Activated naive CD8-positive, alpha-beta T cell treated with anti-CD3 and anti-CD28 coated beads, Interleukin-2, amount 10 ng/mL, durations not matched to agents 7 days and 5 days (primary cell): ENCODE measurements at regions not wholly inside any gene's neighbourhood (a gene's known extent, or its start where the extent isn't known, plus 50 kb on each side); places are given as distances from the start of the nearest gene placed in this dataset.
"Not testable (repeated sequence)": the region's sequence is repeated elsewhere in the genome, so short reads cannot be mapped to it uniquely, and the experiment has no call there.

Source experiments
- ATAC-seq: fragments of 150-1000 bp; cut with Tn5 transposase; one replicate; pipeline ENCODE4 v1.10.0; 2021; ENCODE audit warnings: low read depth, moderate library complexity
- POLR2A ChIA-PET: fragments of 350-600 bp; sonication (Branson Sonifier 250); formaldehyde crosslinking; loops from one replicate; lab custom pipeline; 2021; ENCODE audit warnings: antibody characterized with exemption; lab: Charles Lee
- DNase-seq: peaks from one replicate; pipeline ENCODE4 v3.0.0; 2021
- H3K27ac Mint-ChIP-seq: one replicate; pipeline ENCODE4 v1.8.0; 2022; ENCODE audit warnings: mild to moderate bottlenecking, mixed read lengths
- H3K27me3 Mint-ChIP-seq: one replicate; pipeline ENCODE4 v1.8.0; 2022; ENCODE audit warnings: mild to moderate bottlenecking, moderate library complexity, mixed read lengths
- H3K36me3 Mint-ChIP-seq: one replicate; pipeline ENCODE4 v1.8.0; 2021; ENCODE audit warnings: mild to moderate bottlenecking, mixed read lengths
- H3K4me1 Mint-ChIP-seq: one replicate; pipeline ENCODE4 v1.8.0; 2021; ENCODE audit warnings: mixed read lengths
- H3K4me3 Mint-ChIP-seq: one replicate; pipeline ENCODE4 v1.8.0; 2022; ENCODE audit warnings: mild to moderate bottlenecking, moderate library complexity, mixed read lengths
- H3K9me3 Mint-ChIP-seq: one replicate; pipeline ENCODE4 v1.8.0; 2021; ENCODE audit warnings: mixed read lengths

GRCh38 chr10:91096274-91096673, 124.2 kb upstream of the PCGF5 start:
- H3K4me3 Mint-ChIP-seq = no peak overlapping the region
- no peak overlapping the region for H3K27ac Mint-ChIP-seq

DNA sequence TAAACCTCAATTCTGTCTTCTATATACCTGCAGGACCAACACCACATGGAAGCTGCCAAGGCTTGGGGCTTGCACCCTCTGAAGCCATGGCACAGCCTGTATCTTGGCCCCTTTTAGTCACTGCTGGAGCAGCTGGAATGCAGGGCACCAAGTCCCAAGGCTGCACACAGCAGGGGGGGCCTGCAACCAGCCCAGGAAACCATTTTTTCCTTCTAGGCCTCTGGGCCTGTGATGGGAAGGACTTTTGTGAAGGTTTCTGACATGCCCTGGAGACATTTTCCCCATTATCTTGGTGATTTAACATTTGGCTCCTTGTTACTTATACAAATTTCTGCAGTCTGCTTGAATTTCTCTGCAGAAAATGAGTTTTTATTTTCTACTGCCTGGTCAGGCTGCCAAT, 123.2 kb upstream of the PCGF5 start:
- no peak for ATAC-seq
- POLR2A ChIA-PET = no interaction called here
- peaks cover 5% of the 10 kb centered on the region for H3K4me1 Mint-ChIP-seq
- H3K9me3 Mint-ChIP-seq = peaks cover 19% of the 10 kb centered on the region
- peaks cover 5% of the 10 kb centered on the region for H3K36me3 Mint-ChIP-seq
- H3K27me3 Mint-ChIP-seq = peaks cover 2% of the 10 kb centered on the region
- DNase-seq = no peak
- no peak overlapping the region for H3K27ac Mint-ChIP-seq
- H3K4me3 Mint-ChIP-seq = no peak overlapping the region

More at GRCh38 chr10:91096274-91096673, 124.2 kb upstream of the PCGF5 start:
- Mint-ChIP-seq H3K27me3 (peaks cover 2% of the 10 kb centered on the region), H3K4me1 (peaks cover 5% of the 10 kb centered on the region), H3K36me3 (peaks cover 5% of the 10 kb centered on the region), H3K9me3 (peaks cover 19% of the 10 kb centered on the region)
- no peak for ATAC-seq
- DNase-seq = no peak
- POLR2A ChIA-PET = no interaction called here

GRCh38 chr10:91098021-91098420, 122.4 kb upstream of the PCGF5 start:
- H3K27me3 Mint-ChIP-seq, H3K36me3 Mint-ChIP-seq, H3K27ac Mint-ChIP-seq, H3K4me3 Mint-ChIP-seq, ATAC-seq, H3K4me1 Mint-ChIP-seq, POLR2A ChIA-PET, DNase-seq: not testable (repeated sequence)
- peaks cover 19% of the 10 kb centered on the region for H3K9me3 Mint-ChIP-seq

DNA sequence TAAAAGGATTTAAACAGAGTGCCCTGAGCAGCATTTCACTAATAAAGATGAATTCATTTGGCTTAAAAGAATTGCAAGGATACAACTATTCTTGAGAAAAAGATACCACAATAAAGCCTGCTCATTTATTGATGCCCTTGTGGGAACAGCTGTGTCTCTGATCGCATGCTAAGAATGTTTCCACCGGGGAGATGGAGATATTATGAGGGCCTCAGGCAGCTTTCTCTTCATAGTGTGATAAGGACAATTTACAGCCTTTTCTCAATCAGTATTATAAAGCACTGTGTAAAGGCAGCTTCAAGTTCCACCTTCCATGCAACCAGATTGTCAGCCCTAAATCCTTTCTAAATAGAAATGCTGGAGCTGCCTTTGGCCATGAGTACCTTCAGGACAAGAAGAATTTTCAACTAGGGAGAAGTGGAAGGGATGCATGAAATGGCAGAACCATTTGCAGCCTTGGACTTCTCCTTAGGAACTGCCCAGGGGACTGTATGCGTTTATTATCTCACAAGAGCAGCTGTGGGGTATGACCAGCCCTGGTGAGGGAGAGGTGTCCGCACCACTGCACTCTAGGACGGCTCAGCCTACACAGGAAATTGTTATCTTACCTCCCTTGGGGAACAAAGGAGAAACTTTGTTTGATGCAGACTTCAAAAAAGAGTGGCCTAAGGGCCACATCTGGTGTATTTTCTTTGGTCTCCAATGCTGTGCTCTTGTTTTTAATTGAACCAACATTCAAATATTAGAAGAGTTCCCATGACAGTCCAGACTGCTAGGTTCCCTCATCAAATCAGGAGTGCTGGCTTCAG, 116.9 kb upstream of the PCGF5 start:
- no peak overlapping the region for H3K4me3 Mint-ChIP-seq
- H3K9me3 Mint-ChIP-seq = peaks cover 9% of the 10 kb centered on the region
- no peaks in the 10 kb centered on the region for H3K27me3 Mint-ChIP-seq

GRCh38 chr10:91104193-91105041, 116.0 kb upstream of the PCGF5 start:
- no peak overlapping the region for H3K27ac Mint-ChIP-seq
- H3K36me3 Mint-ChIP-seq = peaks cover 2% of the 10 kb centered on the region
- H3K27me3 Mint-ChIP-seq = no peaks in the 10 kb centered on the region
- ATAC-seq (no peak), DNase-seq (no peak)
- POLR2A ChIA-PET = no interaction called here
- H3K9me3 Mint-ChIP-seq = peaks cover 10% of the 10 kb centered on the region
- H3K4me1 Mint-ChIP-seq = peaks cover 5% of the 10 kb centered on the region
- H3K4me3 Mint-ChIP-seq = no peak overlapping the region

More for the DNA sequence above, 116.9 kb upstream of the PCGF5 start:
- POLR2A ChIA-PET = no interaction called here
- Mint-ChIP-seq H3K27ac (no peak overlapping the region), H3K4me1 (peaks cover 5% of the 10 kb centered on the region), H3K36me3 (peaks cover 2% of the 10 kb centered on the region)
- DNase-seq (no peak), ATAC-seq (no peak)

DNA sequence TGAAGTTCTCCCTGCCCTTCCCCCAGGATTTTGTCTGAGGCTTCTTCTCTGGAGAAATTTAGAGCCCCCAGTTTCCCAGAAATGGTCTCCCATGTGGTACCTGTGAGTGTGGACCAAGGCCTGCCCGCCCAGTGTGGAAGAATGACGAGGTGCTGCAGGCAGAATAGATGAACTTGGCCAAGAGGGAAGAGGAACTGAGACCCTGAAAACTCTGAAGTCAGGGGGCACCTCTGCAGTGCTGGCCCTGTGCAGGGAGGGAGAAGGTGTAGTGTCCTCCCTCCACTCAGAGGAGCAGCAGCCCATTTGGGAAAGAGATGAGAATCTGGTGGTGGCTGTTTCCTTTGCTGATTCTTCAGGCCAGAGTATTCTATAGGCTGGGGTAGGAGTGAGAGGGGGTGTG, 115.2 kb upstream of the PCGF5 start:
- ATAC-seq = no peak
- Mint-ChIP-seq H3K4me3 (no peak overlapping the region), H3K4me1 (peaks cover 3% of the 10 kb centered on the region), H3K27me3 (no peaks in the 10 kb centered on the region), H3K36me3 (peaks cover 2% of the 10 kb centered on the region), H3K27ac (no peak overlapping the region), H3K9me3 (peaks cover 10% of the 10 kb centered on the region)
- POLR2A ChIA-PET = no interaction called here
- DNase-seq = no peak

GRCh38 chr10:91108820-91109219, 111.6 kb upstream of the PCGF5 start:
- peaks cover 2% of the 10 kb centered on the region for H3K27me3 Mint-ChIP-seq
- POLR2A ChIA-PET = no interaction called here
- ATAC-seq = no peak

GRCh38 chr10:91111060-91111459, 109.4 kb upstream of the PCGF5 start:
- H3K27me3 Mint-ChIP-seq = peaks cover 2% of the 10 kb centered on the region
- POLR2A ChIA-PET = no interaction called here
- H3K9me3 Mint-ChIP-seq = peaks cover 10% of the 10 kb centered on the region
- no peak overlapping the region for H3K27ac Mint-ChIP-seq
- no peak for ATAC-seq
- no peak for DNase-seq
- H3K4me1 Mint-ChIP-seq = no peaks in the 10 kb centered on the region
- H3K36me3 Mint-ChIP-seq = peaks cover 2% of the 10 kb centered on the region
- no peak overlapping the region for H3K4me3 Mint-ChIP-seq

More at GRCh38 chr10:91108820-91109219, 111.6 kb upstream of the PCGF5 start:
- H3K4me1 Mint-ChIP-seq = no peaks in the 10 kb centered on the region
- H3K9me3 Mint-ChIP-seq = peaks cover 10% of the 10 kb centered on the region
- H3K36me3 Mint-ChIP-seq = peaks cover 2% of the 10 kb centered on the region
- DNase-seq = no peak
- H3K27ac Mint-ChIP-seq = no peak overlapping the region
- H3K4me3 Mint-ChIP-seq = no peak overlapping the region

DNA sequence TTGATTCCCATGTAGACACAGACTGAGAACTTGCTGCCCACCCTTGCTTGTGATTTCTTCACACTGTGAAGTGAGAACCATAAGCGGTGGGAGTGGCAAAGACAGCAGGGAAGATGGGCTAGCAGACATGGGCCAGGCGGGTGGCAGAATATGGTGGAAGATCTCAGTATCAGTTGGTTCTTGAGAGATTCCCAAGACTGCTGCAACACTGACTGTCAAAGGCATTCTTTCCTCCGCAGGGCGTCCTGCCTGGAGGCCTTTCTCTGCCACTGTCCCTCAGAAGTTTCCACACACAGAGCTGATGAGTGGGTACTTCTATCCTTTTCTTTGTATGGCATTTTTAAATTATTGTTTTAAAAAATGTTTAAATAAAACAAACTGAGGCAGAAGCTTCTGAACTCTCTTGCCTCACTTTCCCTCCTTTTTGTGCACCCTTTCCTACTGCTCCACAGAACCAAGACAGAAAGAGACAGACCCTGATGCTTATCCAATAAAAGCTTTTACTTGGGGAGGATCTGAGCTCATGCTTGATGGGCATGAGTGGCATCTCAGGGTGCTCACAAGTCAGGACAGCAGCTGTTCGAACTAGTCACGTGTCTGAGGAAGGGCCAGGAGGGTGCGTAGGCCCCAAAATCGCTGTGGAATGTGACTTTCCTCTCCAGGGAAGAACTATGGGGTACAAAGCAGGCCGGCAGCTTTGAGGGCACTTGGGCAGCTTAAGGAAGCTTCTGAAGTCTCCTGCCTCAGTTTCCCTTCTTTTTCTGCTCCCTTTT, 104.7 kb upstream of the PCGF5 start:
- POLR2A ChIA-PET = no interaction called here
- Mint-ChIP-seq H3K4me3 (no peak overlapping the region), H3K27me3 (peaks cover 2% of the 10 kb centered on the region), H3K27ac (no peak overlapping the region), H3K4me1 (no peaks in the 10 kb centered on the region), H3K36me3 (no peaks in the 10 kb centered on the region), H3K9me3 (no peaks in the 10 kb centered on the region)
- DNase-seq = no peak
- ATAC-seq = no peak

DNA sequence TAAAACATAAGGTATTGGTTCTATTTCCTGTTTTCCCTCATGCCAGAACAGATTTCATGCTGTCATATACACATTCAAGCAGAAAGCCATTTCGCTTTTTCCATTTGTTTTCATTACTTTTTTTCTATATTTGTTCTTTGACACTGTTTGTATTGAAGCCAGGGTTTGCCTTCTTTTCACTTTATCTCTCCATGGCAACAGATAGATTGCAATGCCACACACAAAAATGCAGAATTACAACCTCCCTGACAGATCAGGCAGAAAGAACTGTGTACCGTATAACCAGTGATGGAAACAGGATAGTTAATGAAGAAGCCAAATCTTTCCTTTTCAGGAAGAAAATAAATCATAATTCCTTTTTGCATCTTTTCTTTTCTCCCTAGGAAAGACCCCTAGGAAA, 103.0 kb upstream of the PCGF5 start:
- Mint-ChIP-seq H3K9me3 (no peaks in the 10 kb centered on the region), H3K27ac (no peak overlapping the region), H3K27me3 (peaks cover under 1% of the 10 kb centered on the region), H3K4me3 (no peak overlapping the region), H3K36me3 (no peaks in the 10 kb centered on the region), H3K4me1 (no peaks in the 10 kb centered on the region)
- ATAC-seq = no peak
- no peak for DNase-seq
- POLR2A ChIA-PET = no interaction called here

DNA sequence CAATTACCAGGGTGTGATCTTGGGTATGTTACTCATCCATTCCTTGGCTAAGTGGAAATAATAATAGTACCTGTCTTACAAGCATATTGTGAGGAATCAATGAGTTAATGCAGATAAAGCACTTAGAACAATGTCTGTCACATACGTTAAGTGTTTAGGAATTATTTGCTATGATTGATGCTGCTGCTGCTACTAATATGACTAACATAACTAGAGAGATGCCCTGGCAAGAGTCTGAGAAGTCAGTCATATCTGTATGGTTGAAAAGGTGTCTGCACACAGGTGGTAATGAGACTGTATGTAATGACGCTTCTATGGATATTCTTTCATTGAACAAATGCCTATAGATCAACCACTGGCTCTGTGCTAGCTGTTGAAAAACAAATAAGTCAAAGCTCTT, 100.1 kb upstream of the PCGF5 start:
- H3K4me1 Mint-ChIP-seq = no peaks in the 10 kb centered on the region
- peaks cover 4% of the 10 kb centered on the region for H3K27me3 Mint-ChIP-seq
- POLR2A ChIA-PET = no interaction called here
- DNase-seq (no peak), ATAC-seq (no peak)
- H3K27ac Mint-ChIP-seq = no peak overlapping the region
- H3K36me3 Mint-ChIP-seq = no peaks in the 10 kb centered on the region
- no peaks in the 10 kb centered on the region for H3K9me3 Mint-ChIP-seq
- H3K4me3 Mint-ChIP-seq = no peak overlapping the region

DNA sequence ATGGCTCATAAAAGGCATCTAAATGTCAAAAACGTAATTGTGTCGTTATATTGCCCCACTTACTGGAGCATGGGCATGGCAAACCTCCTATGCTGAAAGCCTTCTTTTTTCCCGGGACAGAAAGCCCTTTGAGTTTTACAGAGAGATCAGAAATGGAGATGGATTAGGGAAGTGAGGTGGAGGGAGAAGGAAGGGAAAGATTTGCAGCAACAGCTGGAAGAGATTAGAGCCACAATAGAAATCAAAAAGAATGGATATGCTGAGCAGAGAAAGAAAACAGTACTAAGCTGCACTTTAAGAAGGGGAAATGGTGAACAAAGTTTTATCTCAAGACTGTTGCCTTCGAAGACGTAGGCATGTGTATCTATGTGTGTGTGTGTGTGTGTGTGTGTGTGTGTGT, 97.2 kb upstream of the PCGF5 start:
- Mint-ChIP-seq H3K4me1 (peaks cover 7% of the 10 kb centered on the region), H3K27ac (no peak overlapping the region), H3K4me3 (no peak overlapping the region), H3K9me3 (no peaks in the 10 kb centered on the region), H3K36me3 (no peaks in the 10 kb centered on the region), H3K27me3 (peaks cover 4% of the 10 kb centered on the region)
- no peak for DNase-seq
- ATAC-seq = no peak
- POLR2A ChIA-PET = no interaction called here

DNA sequence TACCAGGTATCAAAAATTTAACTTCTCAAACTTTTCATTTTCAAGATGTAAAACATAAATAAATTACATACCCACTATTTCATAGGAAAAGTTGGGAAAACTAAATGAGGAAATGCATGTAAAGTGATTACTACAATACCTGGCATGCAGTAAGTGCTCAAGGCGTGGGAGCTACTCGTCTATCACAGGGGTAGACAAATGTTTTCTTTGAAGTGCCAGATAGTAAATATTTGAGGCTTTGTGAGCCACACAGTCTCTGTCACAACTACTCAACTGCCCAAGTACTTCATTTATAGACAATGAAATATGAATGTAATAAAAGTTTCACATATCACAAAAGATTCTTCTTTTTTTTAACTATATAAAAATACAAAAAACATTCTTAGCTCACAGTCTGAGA, 96.4 kb upstream of the PCGF5 start:
- Mint-ChIP-seq H3K4me1 (peaks cover 9% of the 10 kb centered on the region), H3K27ac (no peak overlapping the region), H3K4me3 (no peak overlapping the region), H3K9me3 (no peaks in the 10 kb centered on the region), H3K36me3 (no peaks in the 10 kb centered on the region), H3K27me3 (peaks cover 4% of the 10 kb centered on the region)
- no peak for ATAC-seq
- DNase-seq = no peak
- POLR2A ChIA-PET = no interaction called here
